Mucosa of descending colon (tissue), 3 donors: ENCODE measurements at regions not wholly inside any gene's neighbourhood (a gene's known extent, or its start where the extent isn't known, plus 50 kb on each side); places are given as distances from the start of the nearest gene placed in this dataset.

Experiments
- ATAC-seq: fragments of 200-7000 bp; cut with Tn5 transposase; one replicate; pipeline ENCODE4 v1.9.1; 2020; ENCODE audit warnings: mild to moderate bottlenecking, moderate library complexity
- DNase-seq, 3 donors: peaks; one replicate each; pipeline ENCODE4 v3.0.0-alpha.2; 2020
- H3K36me3 ChIP-seq: fragments of 200-600 bp; one replicate; pipeline ENCODE4 v1.8.0; 2021; ENCODE audit warnings: low read depth, mild to moderate bottlenecking
- H3K4me1 ChIP-seq: fragments of 200-600 bp; one replicate; pipeline ENCODE4 v1.8.0; 2021; ENCODE audit warnings: low read depth, mild to moderate bottlenecking
- H3K4me3 ChIP-seq: fragments of 200-600 bp; one replicate; pipeline ENCODE4 v1.8.0; 2021; ENCODE audit warnings: mild to moderate bottlenecking
- H3K9me3 ChIP-seq: fragments of 200-600 bp; one replicate; pipeline ENCODE4 v1.8.0; 2021; ENCODE audit warnings: mild to moderate bottlenecking
- intact Hi-C, 2 donors: fragments of 100-400 bp; cut with DNase I in 1 of 2; cut with micrococcal nuclease in 1 of 2; formaldehyde crosslinking; loops; one replicate each; pipeline versions ENCODE4 v1.11.0 to v1.11.1; 2022; cut with DNase I, micrococcal nuclease
- TF ChIP-seq, protein P1 (sequence below): fragments of 200-600 bp; IDR thresholded peaks from one replicate; pipeline ENCODE4 v1.8.0; 2022; ENCODE audit warnings: antibody characterized with exemption, mild to moderate bottlenecking
- donor health status: DM: no; HTN: no; CAD: no; lungs with moderate emphysema.
- donor health status: DM: no; HTN: no; CAD: no.
- donor health status: DM: no; HTN: yes; CAD: no.

DNA sequence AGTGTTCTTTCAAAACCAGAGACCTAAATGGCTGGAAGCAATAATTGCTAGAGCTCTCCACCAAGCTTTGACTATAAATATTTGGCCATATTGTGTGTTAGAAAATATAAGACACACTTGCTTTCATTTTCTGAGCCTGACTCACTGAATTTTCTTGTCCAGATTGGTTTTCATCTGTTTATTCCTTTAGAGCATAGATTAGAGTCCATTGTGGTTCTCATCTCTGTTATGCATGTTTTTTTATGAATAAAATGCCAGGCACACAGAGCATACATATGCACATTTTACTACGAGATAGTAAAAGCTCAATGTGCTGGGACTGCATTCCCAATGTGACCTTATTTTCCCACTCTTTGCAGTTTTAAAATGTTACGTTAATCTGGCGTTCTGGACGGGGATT, 115.3 kb upstream of the MLIP start:
- intact Hi-C loops, result no loop called here
- ATAC-seq (no peak), DNase-seq (no peak)
- Histone ChIP-seq H3K4me3 (no peak overlapping the region), H3K36me3 (no peaks in the 10 kb centered on the region), H3K9me3 (no peaks in the 10 kb centered on the region), H3K4me1 (no peaks in the 10 kb centered on the region)
- TF ChIP-seq, protein P1, sequence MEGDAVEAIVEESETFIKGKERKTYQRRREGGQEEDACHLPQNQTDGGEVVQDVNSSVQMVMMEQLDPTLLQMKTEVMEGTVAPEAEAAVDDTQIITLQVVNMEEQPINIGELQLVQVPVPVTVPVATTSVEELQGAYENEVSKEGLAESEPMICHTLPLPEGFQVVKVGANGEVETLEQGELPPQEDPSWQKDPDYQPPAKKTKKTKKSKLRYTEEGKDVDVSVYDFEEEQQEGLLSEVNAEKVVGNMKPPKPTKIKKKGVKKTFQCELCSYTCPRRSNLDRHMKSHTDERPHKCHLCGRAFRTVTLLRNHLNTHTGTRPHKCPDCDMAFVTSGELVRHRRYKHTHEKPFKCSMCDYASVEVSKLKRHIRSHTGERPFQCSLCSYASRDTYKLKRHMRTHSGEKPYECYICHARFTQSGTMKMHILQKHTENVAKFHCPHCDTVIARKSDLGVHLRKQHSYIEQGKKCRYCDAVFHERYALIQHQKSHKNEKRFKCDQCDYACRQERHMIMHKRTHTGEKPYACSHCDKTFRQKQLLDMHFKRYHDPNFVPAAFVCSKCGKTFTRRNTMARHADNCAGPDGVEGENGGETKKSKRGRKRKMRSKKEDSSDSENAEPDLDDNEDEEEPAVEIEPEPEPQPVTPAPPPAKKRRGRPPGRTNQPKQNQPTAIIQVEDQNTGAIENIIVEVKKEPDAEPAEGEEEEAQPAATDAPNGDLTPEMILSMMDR, result no peak

DNA sequence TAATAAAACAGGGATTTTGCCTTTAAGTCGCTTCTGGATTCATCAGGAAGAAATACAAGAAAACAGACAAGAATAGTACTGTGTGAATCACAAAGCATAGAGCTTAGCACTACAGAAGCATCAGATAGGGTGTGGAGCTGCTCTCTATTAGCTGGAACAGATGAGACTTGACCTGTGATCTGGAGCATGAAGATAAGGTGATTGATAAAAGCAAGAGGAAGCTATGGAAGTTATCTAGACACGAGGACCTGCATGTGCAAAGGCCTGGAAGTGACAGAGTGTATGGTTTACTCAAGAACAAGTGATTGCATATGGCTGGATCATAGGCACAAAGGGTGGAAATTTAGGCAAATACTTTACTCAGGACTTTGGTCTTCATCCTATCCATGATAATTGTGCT, 112.9 kb upstream of the MLIP start:
- Histone ChIP-seq H3K9me3 (no peaks in the 10 kb centered on the region), H3K4me3 (no peak overlapping the region), H3K4me1 (no peaks in the 10 kb centered on the region), H3K36me3 (no peaks in the 10 kb centered on the region)
- no peak for DNase-seq
- peak; percentile 81 for ATAC-seq
- intact Hi-C loops, result no loop called here
- TF ChIP-seq, protein P1, result no peak

DNA sequence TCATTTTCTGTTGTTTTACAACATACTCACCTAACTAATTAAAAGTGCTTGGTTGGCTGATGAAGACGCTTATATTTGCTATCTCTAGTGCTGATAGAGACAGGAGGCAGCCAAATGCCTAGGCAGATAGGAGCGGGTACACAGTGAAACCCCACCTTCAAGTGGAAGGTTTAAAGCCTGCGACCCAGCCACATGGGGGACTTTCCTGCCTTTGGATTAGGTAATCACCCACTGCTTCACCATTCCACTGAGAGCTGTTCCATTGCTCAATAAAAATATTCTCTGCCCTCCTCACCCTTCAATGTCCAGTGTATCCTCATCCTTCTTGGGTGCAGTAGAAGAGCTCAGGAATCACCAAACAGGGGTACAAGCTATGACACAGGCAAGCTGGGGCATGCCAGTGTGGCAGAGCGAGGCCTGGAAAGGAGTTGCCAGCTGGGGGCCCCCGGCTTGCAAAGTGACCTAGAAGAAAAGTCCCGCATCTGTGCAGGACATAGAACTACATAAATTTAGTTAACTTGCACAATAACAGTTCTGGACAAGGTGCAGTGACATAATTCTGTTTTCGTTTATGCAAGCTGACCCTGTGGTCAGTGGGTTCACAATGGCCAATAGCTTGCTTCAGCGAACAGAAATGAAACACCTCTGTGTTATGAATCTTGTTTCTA, 112.0 kb upstream of the MLIP start:
- Histone ChIP-seq H3K4me1 (no peaks in the 10 kb centered on the region), H3K9me3 (no peaks in the 10 kb centered on the region), H3K36me3 (no peaks in the 10 kb centered on the region), H3K4me3 (no peak overlapping the region)
- intact Hi-C loops, result no loop called here
- ATAC-seq, result no peak
- TF ChIP-seq, protein P1, result no peak
- no peak for DNase-seq

DNA sequence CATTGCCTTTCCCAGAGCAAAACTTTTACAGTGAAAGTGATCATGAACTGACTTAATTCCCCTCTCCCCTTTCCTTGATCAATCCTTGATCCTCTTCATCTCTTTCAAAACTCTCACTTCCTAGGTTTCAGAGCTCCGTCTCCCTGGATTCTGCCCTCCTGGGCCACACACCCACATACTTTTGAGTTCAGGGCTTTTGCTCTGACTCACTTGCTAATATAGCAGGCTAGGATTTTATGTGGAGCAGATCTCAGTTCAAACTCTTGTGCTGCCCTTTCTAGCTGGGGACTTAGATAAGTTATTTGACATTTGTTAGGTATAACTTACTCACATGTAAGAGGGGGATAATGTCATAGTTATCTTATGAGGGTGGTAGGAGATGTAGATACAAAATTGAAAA, 109.1 kb upstream of the MLIP start:
- Histone ChIP-seq H3K9me3 (no peaks in the 10 kb centered on the region), H3K4me1 (no peaks in the 10 kb centered on the region), H3K36me3 (no peaks in the 10 kb centered on the region), H3K4me3 (no peak overlapping the region)
- intact Hi-C loops, result no loop called here
- ATAC-seq (no peak), DNase-seq (no peak)
- TF ChIP-seq, protein P1, result no peak

DNA sequence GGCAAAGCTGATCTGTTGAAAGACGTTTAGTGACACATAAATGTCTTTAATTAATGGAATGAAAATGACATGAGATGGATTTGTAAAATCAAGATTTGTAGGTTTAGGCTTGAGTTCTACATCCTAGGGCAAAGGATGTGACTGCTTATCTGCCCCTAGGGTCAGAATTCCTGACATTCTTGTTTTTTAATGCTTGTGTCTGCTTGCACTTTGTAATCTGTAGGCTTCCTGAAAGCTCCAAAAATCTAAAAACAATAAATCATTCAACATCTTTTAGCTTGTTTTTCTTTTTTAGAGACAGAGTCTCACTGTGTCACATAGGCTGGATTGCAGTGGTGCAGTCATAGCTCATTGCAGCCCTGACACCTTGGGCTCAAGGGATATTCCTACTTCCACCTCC, 107.9 kb upstream of the MLIP start:
- Histone ChIP-seq H3K9me3 (no peaks in the 10 kb centered on the region), H3K4me1 (no peaks in the 10 kb centered on the region), H3K36me3 (no peaks in the 10 kb centered on the region), H3K4me3 (no peak overlapping the region)
- no peak for ATAC-seq
- no peak for DNase-seq
- intact Hi-C loops, result no loop called here
- TF ChIP-seq, protein P1, result no peak

DNA sequence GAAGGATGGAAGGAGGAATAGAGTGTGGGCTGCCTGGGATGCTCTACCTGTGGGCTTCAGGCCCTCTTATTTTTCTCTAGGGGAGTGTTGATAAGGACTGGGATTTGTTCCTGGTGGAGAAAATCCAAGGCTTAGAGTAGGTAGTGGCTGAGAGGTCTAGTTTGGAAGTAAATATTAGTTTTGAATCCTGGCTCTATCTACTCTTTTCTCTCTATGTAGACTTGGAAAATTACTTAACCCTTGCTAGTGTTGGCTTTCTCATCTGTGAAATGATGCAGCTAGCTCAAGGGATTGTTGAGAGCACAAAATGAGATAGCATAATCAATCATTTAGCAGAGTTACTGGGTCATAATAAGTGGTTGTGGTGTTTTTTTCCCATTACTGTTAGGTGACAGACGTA, 102.7 kb upstream of the MLIP start:
- ATAC-seq (no peak), DNase-seq (no peak)
- H3K4me3 ChIP-seq, result no peak overlapping the region
- TF ChIP-seq, protein P1, result no peak
- no peaks in the 10 kb centered on the region for H3K4me1 ChIP-seq
- H3K9me3 ChIP-seq, result no peaks in the 10 kb centered on the region
- no peaks in the 10 kb centered on the region for H3K36me3 ChIP-seq
- intact Hi-C loops, result no loop called here
